PC-3 (cell line): ENCODE measurements at regions not wholly inside any gene's neighbourhood (a gene's known extent, or its start where the extent isn't known, plus 50 kb on each side); places are given as distances from the start of the nearest gene placed in this dataset.

ENCODE experiments used
- ATAC-seq: fragments of 200-7000 bp; cut with Tn5 transposase; 2 replicates; pipeline ENCODE4 v1.9.1; 2020; ENCODE audit warnings: mild to moderate bottlenecking, moderate library complexity
- BruUV-seq: library from RNA; stranded (reverse); fragments of 400-500 nt; replicated peaks from 2 replicates; lab custom pipeline; 2021; lab: Mats Ljungman, UMichigan
- CTCF ChIA-PET: fragments of 300-600 bp; sonication (Branson Sonifier 250); formaldehyde crosslinking; loops from one replicate; lab custom pipeline; 2022; ENCODE audit warnings: antibody characterized with exemption; lab: Charles Lee
- POLR2A ChIA-PET: fragments of 300-600 bp; sonication (Branson Sonifier 250); formaldehyde crosslinking; loops from one replicate; lab custom pipeline; 2022; ENCODE audit warnings: antibody characterized with exemption; ENCODE audit not compliant: unreplicated experiment; lab: Charles Lee
- DNase-seq: peaks from one replicate; pipeline ENCODE4 v3.0.0-alpha.2; 2015
- H2AFZ ChIP-seq: fragments of 300-600 bp; sonication (generic); 2 replicates; pipeline ENCODE4 v1.6.0; 2016; ENCODE audit warnings: antibody characterized with exemption, low read length
- H3F3A ChIP-seq: fragments of 300-600 bp; sonication (generic); one replicate; pipeline ENCODE4 v1.6.0; 2017; ENCODE audit warnings: antibody characterized with exemption, low read length, control low read depth, mild to moderate bottlenecking; ENCODE audit not compliant: unreplicated experiment
- H3K27ac ChIP-seq: fragments of 300-600 bp; sonication (generic); 2 replicates; pipeline ENCODE4 v1.5.1; 2016; ENCODE audit warnings: mild to moderate bottlenecking, low read length
- H3K27me3 ChIP-seq: fragments of 300-600 bp; sonication (generic); 2 replicates; pipeline ENCODE4 v1.6.1; 2016; ENCODE audit warnings: low read length, mixed read lengths
- H3K36me3 ChIP-seq: fragments of 300-600 bp; sonication (generic); 2 replicates; pipeline ENCODE4 v1.6.1; 2016; ENCODE audit warnings: low read depth, mixed run types, low read length, mixed read lengths
- H3K4me1 ChIP-seq: fragments of 300-600 bp; sonication (generic); 2 replicates; pipeline ENCODE4 v1.5.1; 2016; ENCODE audit warnings: low read length; ENCODE audit not compliant: insufficient read depth
- H3K4me2 ChIP-seq: fragments of 300-600 bp; sonication (generic); 2 replicates; pipeline ENCODE4 v1.6.0; 2016; ENCODE audit warnings: low read length
- H3K4me3 ChIP-seq: fragments of 300-600 bp; sonication (generic); 2 replicates; pipeline ENCODE4 v1.5.1; 2016; ENCODE audit warnings: mild to moderate bottlenecking, low read length, mixed read lengths
- H3K79me2 ChIP-seq: fragments of 300-600 bp; sonication (generic); 2 replicates; pipeline ENCODE4 v1.6.1; 2017; ENCODE audit warnings: low read length, mixed read lengths
- H3K9ac ChIP-seq: fragments of 300-600 bp; sonication (generic); 2 replicates; pipeline ENCODE4 v1.6.0; 2016; ENCODE audit warnings: mild to moderate bottlenecking, low read length
- H3K9me2 ChIP-seq: fragments of 300-600 bp; sonication (generic); replicated peaks from 2 replicates; pipeline ENCODE4 v1.6.1; 2016; ENCODE audit warnings: mixed run types, low read length, mixed read lengths
- H3K9me3 ChIP-seq: fragments of 300-600 bp; sonication (generic); 2 replicates; pipeline ENCODE4 v1.6.1; 2016; ENCODE audit warnings: low read length, mixed read lengths
- H4K20me1 ChIP-seq: fragments of 300-600 bp; sonication (generic); 2 replicates; pipeline ENCODE4 v1.6.1; 2016; ENCODE audit warnings: low read length, mixed read lengths
- CTCF ChIP-seq: fragments of 300-600 bp; sonication (generic); conservative IDR thresholded peaks from 2 replicates; pipeline ENCODE4 v1.5.1; 2017; ENCODE audit warnings: antibody characterized with exemption, low read depth, mild to moderate bottlenecking, low read length
- EZH2 ChIP-seq: fragments of 300-600 bp; sonication (generic); IDR thresholded peaks from one replicate; pipeline ENCODE4 v1.6.1; 2017; ENCODE audit warnings: antibody characterized with exemption, mild to moderate bottlenecking, low read length; ENCODE audit not compliant: unreplicated experiment
- EZH2phosphoT487 ChIP-seq: fragments of 300-600 bp; sonication (generic); IDR thresholded peaks from 2 replicates; pipeline ENCODE4 v1.6.1; 2018; ENCODE audit warnings: mild to moderate bottlenecking, antibody characterized with exemption, low read length, borderline replicate concordance
- intact Hi-C: fragments of 100-400 bp; cut with micrococcal nuclease; formaldehyde crosslinking; loops from 2 replicates; pipeline ENCODE4 v1.9.0; 2023

- Histone ChIP-seq H3K9me2 (no peaks in the 10 kb centered on the region), H3K27ac (no peak overlapping the region), H3K4me2 (no peak overlapping the region), H3F3A (no peaks in the 10 kb centered on the region), H3K4me3 (no peak overlapping the region), H3K27me3 (no peaks in the 10 kb centered on the region), H4K20me1 (no peaks in the 10 kb centered on the region), H3K9ac (no peak overlapping the region), H3K4me1 (no peaks in the 10 kb centered on the region), H2AFZ (no peak overlapping the region), H3K36me3 (peaks cover 6% of the 10 kb centered on the region; the same call in 1 of the 2 replicates), H3K79me2 (peaks cover 20% of the 10 kb centered on the region; the same call in 1 of the 2 replicates), H3K9me3 (peaks cover 8% of the 10 kb centered on the region)
- TF ChIP-seq CTCF (no peak), EZH2 (no peak), EZH2phosphoT487 (no peak)
- ATAC-seq (no peak), DNase-seq (no peak)
- CTCF ChIA-PET: no interaction called here
- intact Hi-C loops: no loop called here
- POLR2A ChIA-PET: no interaction called here
- BruUV-seq: no TSS peak
Observed at GRCh38 chr3:13178107-13178506, 104.9 kb upstream of the IQSEC1 start.

- H3K27me3 ChIP-seq: no peaks in the 10 kb centered on the region
- H3K9me2 ChIP-seq: no peaks in the 10 kb centered on the region
- ChIA-PET POLR2A (no interaction called here), CTCF (no interaction called here)
- H2AFZ ChIP-seq: no peak overlapping the region
- intact Hi-C loops: no loop called here
- BruUV-seq: no TSS peak
- no peak overlapping the region for H3K9ac ChIP-seq
- no peaks in the 10 kb centered on the region for H3F3A ChIP-seq
- ATAC-seq: no peak
- H3K36me3 ChIP-seq: peaks cover 6% of the 10 kb centered on the region; the same call in 1 of the 2 replicates
- H3K79me2 ChIP-seq: peaks cover 20% of the 10 kb centered on the region; the same call in 1 of the 2 replicates
- H4K20me1 ChIP-seq: no peaks in the 10 kb centered on the region
- no peak overlapping the region for H3K4me3 ChIP-seq
- DNase-seq: no peak
- H3K9me3 ChIP-seq: peaks cover 8% of the 10 kb centered on the region
- H3K27ac ChIP-seq: no peak overlapping the region
- TF ChIP-seq EZH2phosphoT487 (no peak), EZH2 (no peak), CTCF (no peak)
- no peaks in the 10 kb centered on the region for H3K4me1 ChIP-seq
- no peak overlapping the region for H3K4me2 ChIP-seq
Observed at GRCh38 chr3:13177641-13178040, 104.4 kb upstream of the IQSEC1 start.

- DNase-seq: no peak
- Histone ChIP-seq H3K9ac (no peak overlapping the region), H3K9me3 (peaks cover 8% of the 10 kb centered on the region), H3F3A (no peaks in the 10 kb centered on the region), H3K4me1 (no peaks in the 10 kb centered on the region), H4K20me1 (no peaks in the 10 kb centered on the region), H3K9me2 (no peaks in the 10 kb centered on the region), H2AFZ (no peak overlapping the region), H3K27ac (no peak overlapping the region), H3K36me3 (peaks cover 6% of the 10 kb centered on the region; the same call in 1 of the 2 replicates), H3K79me2 (peaks cover 17% of the 10 kb centered on the region; the same call in 1 of the 2 replicates), H3K27me3 (no peaks in the 10 kb centered on the region), H3K4me3 (no peak overlapping the region), H3K4me2 (no peak overlapping the region)
- POLR2A ChIA-PET: no interaction called here
- TF ChIP-seq EZH2: no peak
- no peak for TF ChIP-seq CTCF
- TF ChIP-seq EZH2phosphoT487: no peak
- BruUV-seq: no TSS peak
- CTCF ChIA-PET: no interaction called here
- intact Hi-C loops: no loop called here
- ATAC-seq: no peak
Observed at GRCh38 chr3:13177236-13177635, 104.0 kb upstream of the IQSEC1 start.
